H1 (cell line): ENCODE measurements at regions not wholly inside any gene's neighbourhood (a gene's known extent, or its start where the extent isn't known, plus 50 kb on each side); places are given as distances from the start of the nearest gene placed in this dataset.

Source experiments
- BACH1 ChIP-seq: IDR thresholded peaks from 2 replicates; pipeline ENCODE4 v1.6.1; 2012; ENCODE audit warnings: low read length, improper control_type of control experiment
- CBX5 ChIP-seq: fragments of 300-800, 300-1000 bp; sonication (generic); IDR thresholded peaks from 2 replicates; pipeline ENCODE4 v1.7.1; 2016; ENCODE audit warnings: antibody characterized with exemption, low read length, low read depth
- CEBPB ChIP-seq: IDR thresholded peaks from 2 replicates; pipeline ENCODE4 v1.6.1; 2012; ENCODE audit warnings: low read depth, low read length
- CHD7 ChIP-seq: fragments of 300-600 bp; sonication (generic); IDR thresholded peaks from 2 replicates; pipeline ENCODE4 v1.7.1; 2012; ENCODE audit warnings: low read length, moderate library complexity, mild to moderate bottlenecking, inconsistent platforms; ENCODE audit not compliant: insufficient replicate concordance
- CREB1 ChIP-seq: IDR thresholded peaks from 2 replicates; pipeline ENCODE4 v1.6.1; 2012; ENCODE audit warnings: inconsistent platforms
- KDM5A ChIP-seq: fragments of 200-600 bp; IDR thresholded peaks from 2 replicates; pipeline ENCODE4 v1.7.1; 2012; ENCODE audit warnings: mild to moderate bottlenecking, low read length, inconsistent platforms, mixed read lengths
- NRF1 ChIP-seq: IDR thresholded peaks from 2 replicates; pipeline ENCODE4 v1.6.1; 2011; ENCODE audit warnings: mild to moderate bottlenecking, low read depth, low read length, improper control_type of control experiment
- POLR2A ChIP-seq, 2 experiments: IDR thresholded peaks; 1 replicate in 1 of 2; 2 replicates in 1 of 2; pipeline ENCODE4 v1.6.1; 2011; ENCODE audit warnings: low read depth in 2 of 2, low read length in 2 of 2, mild to moderate bottlenecking in 2 of 2; ENCODE audit errors: control extremely low read depth in 1 of 2
- RFX5 ChIP-seq: IDR thresholded peaks from 2 replicates; pipeline ENCODE4 v1.6.1; 2011; ENCODE audit warnings: low read depth, low read length, improper control_type of control experiment, borderline replicate concordance
- RNF2 ChIP-seq: fragments of 200-900, 300-1000 bp; sonication (generic); IDR thresholded peaks from 2 replicates; pipeline ENCODE4 v1.7.1; 2016; ENCODE audit warnings: borderline replicate concordance, low read depth, mild to moderate bottlenecking, antibody characterized with exemption, low read length; ENCODE audit not compliant: poor library complexity, severe bottlenecking; ENCODE audit errors: missing control alignments
- RXRA ChIP-seq: IDR thresholded peaks from 2 replicates; pipeline ENCODE4 v1.6.1; 2011; ENCODE audit warnings: low read depth, mild to moderate bottlenecking, low read length, moderate library complexity; ENCODE audit not compliant: insufficient read depth
- SP4 ChIP-seq: IDR thresholded peaks from 2 replicates; pipeline ENCODE4 v1.6.1; 2012; ENCODE audit warnings: low read length, inconsistent platforms
- TAF1 ChIP-seq: IDR thresholded peaks from 2 replicates; pipeline ENCODE4 v1.6.1; 2011; ENCODE audit warnings: mild to moderate bottlenecking, low read depth, low read length
- TCF12 ChIP-seq: IDR thresholded peaks from 2 replicates; pipeline ENCODE4 v1.6.1; 2011; ENCODE audit warnings: low read depth, mild to moderate bottlenecking, low read length
- TEAD4 ChIP-seq: IDR thresholded peaks from 2 replicates; pipeline ENCODE4 v1.6.1; 2012; ENCODE audit warnings: low read depth, low read length, inconsistent platforms, mixed read lengths

- TF ChIP-seq CHD7 (no peak), TAF1 (no peak), TCF12 (no peak), RFX5 (no peak), CBX5 (no peak), CREB1 (no peak), NRF1 (no peak), KDM5A (no peak), TEAD4 (no peak), POLR2A (IDR thresholded peaks at IDR 0.05; ENCODE audit: control extremely low read depth in 1 of 2, low read depth in 2 of 2, low read length in 2 of 2) (no peak), SP4 (no peak), RNF2 (no peak), BACH1 (no peak), RXRA (no peak), CEBPB (no peak)
These were observed 96.9 kb upstream of the ZNF438 start (continued) for GRCh38 chr10:31128536-31128935.
